ENCODE measurements at regions not wholly inside any gene's neighbourhood (a gene's known extent, or its start where the extent isn't known, plus 50 kb on each side); places are given as distances from the start of the nearest gene placed in this dataset.

DNA sequence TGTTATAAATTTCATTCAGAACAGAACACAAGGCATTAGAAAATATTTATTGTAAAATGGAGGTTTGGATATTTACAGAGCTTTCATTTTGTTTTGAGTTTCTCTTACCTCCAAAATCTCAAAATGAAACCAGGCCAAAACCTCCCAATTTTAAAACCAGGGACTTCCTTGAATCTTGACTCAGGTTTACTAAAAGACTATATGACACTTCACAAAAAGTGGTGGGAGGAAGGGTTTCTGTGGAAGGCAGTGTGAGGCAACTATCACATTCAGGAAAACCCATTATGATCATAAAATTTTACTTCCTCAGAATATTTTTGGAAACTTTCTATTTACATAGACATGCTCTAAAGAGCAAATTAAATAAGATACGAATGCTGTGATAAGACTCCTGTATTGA lies 205.8 kb upstream of the EOMES start:
- TF ChIP-seq CTCF (IDR thresholded peaks at IDR 0.05; ENCODE audit: insufficient read depth, low read length), result no peak
- no peak for DNase-seq (ENCODE audit: low read depth)
- no peak overlapping the region for H3K4me3 ChIP-seq (ENCODE audit: low read depth, low read length)

DNA sequence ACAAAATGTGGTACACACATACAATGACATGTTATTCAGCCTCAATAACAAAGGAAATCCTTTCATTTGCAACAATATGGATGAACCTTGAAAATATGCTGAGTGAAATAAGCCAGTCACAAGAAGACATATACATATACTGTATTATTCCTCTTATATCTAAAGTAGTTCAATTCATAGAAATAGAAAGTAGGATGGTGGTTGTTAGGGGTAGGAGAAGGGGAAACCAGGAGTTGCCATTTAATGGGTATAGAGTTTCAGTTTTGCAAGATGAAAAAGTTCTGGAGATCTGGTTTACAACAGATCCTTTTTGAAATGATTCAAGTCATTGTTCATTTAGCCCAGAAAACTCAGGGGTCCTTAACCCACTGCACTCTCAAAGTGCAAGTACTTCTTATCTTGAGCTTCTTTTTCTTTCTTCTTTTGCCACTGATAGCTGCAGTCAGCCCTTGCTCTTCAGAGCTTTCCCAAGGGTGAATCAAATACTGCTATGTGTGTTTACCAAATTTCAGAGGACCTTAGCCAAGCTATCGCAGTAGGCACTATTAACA lies 208.0 kb upstream of the EOMES start:
- no peak for TF ChIP-seq CTCF (IDR thresholded peaks at IDR 0.05; ENCODE audit: insufficient read depth, low read length)
- no peak overlapping the region for H3K4me3 ChIP-seq (ENCODE audit: low read depth, low read length)
- no peak for DNase-seq (ENCODE audit: low read depth)

- DNase-seq (ENCODE audit: low read depth), result no peak
- no peak for TF ChIP-seq CTCF (IDR thresholded peaks at IDR 0.05; ENCODE audit: insufficient read depth, low read length)
- no peak overlapping the region for H3K4me3 ChIP-seq (ENCODE audit: low read depth, low read length)
These were observed 213.4 kb upstream of the EOMES start for GRCh38 chr3:27935492-27935891.

DNA sequence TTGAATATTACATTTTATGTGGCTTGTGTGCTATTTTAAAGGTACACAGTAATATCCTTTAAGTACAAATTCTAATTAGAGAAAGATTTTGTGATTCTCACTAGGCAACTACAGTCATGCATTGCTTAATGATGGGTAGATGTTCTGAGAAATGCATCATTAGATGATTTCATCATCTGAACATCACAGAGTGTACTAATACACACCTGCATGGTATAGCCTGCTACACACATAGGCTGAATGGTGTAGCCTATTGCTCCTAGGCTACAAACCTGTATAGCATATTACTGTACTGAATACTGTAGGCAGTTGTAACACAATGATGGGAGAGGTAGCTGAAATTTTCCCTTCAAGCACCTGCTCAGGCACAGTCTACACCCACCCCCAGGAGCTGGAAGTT lies 217.4 kb upstream of the EOMES start:
- DNase-seq (ENCODE audit: low read depth), result no peak
- H3K4me3 ChIP-seq (ENCODE audit: low read depth, low read length), result no peak overlapping the region
- TF ChIP-seq CTCF (IDR thresholded peaks at IDR 0.05; ENCODE audit: insufficient read depth, low read length), result no peak

DNA sequence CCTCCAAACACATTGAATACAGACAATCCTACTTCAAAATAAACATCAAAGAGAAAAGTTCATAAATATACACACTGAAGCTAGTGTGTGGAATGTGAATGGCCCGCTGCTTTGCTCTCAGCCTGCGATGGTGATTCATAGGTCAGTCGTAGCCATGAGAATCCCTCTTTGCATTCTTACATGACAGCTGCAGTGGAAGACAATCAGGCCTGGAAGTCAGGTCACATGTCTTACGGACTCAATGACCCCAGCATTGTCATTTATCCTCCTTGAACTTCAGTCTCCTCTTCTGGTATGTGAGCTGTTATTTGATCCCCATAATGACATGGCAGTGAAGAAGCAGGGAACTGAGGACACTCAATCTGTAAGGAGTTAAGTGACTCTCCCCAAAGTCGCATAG lies 217.8 kb upstream of the EOMES start:
- DNase-seq (ENCODE audit: low read depth), result peak; percentile 20
- no peak overlapping the region for H3K4me3 ChIP-seq (ENCODE audit: low read depth, low read length)
- TF ChIP-seq CTCF (IDR thresholded peaks at IDR 0.05; ENCODE audit: insufficient read depth, low read length), result no peak

DNA sequence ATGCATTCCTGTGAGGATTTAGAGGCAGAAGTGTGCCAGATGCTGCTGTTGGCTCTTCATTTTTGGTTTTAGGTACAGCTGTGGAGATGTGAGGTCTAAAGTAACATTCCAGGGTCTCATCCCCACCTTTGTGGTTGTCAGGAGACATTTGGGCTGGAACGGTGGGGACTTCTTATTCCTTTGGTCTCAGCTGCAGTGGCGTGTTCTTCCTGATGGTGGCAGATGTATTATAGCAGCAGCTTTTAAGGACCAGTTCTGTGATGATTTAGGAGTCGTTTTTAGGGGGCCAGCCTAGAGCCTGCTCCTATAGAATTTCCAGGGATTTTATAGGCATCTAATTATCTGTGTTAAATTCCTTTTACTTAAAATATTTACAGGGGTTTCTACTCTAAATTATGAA lies 221.0 kb upstream of the EOMES start:
- TF ChIP-seq CTCF (IDR thresholded peaks at IDR 0.05; ENCODE audit: insufficient read depth, low read length), result peak; percentile 61
- DNase-seq (ENCODE audit: low read depth), result peak; percentile 37
- no peak overlapping the region for H3K4me3 ChIP-seq (ENCODE audit: low read depth, low read length)

DNA sequence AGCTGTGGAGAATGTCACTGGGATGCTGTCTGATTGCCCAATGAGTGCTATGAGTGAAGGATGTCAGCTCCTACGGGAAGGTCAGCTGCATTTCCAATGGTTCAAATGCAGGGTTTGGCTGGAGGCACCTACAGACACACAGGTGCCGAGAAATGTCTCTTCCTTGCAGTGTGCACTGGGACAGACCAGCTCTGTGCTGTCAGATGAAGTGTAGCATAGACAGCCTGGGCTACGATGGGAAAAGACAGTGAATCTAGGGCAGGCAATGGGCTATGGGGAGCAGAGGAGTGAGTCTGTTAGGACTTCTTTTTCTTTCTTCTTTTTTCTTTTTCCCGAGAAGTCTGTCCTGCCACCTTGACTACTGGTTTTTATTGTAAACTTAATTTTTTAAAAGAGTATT lies 223.1 kb upstream of the EOMES start:
- TF ChIP-seq CTCF (IDR thresholded peaks at IDR 0.05; ENCODE audit: insufficient read depth, low read length), result no peak
- DNase-seq (ENCODE audit: low read depth), result no peak
- H3K4me3 ChIP-seq (ENCODE audit: low read depth, low read length), result no peak overlapping the region
